ENCODE measurements at regions not wholly inside any gene's neighbourhood (a gene's known extent, or its start where the extent isn't known, plus 50 kb on each side); places are given as distances from the start of the nearest gene placed in this dataset.

- TF ChIP-seq CTCF (IDR thresholded peaks at IDR 0.05; ENCODE audit: insufficient read depth, low read depth, low read length, missing control alignments) = no peak
- no peak overlapping the region for H3K4me3 ChIP-seq (ENCODE audit: low read depth, low read length)
- DNase-seq (ENCODE audit: low read depth) = no peak
Observed at GRCh38 chr1:73811798-73812197, 386.2 kb downstream of the LRRIQ3 start.

GRCh38 chr1:73804935-73805334 lies 393.0 kb downstream of the LRRIQ3 start:
- H3K4me3 ChIP-seq (ENCODE audit: low read depth, low read length) = no peak overlapping the region
- no peak for DNase-seq (ENCODE audit: low read depth)
- no peak for TF ChIP-seq CTCF (IDR thresholded peaks at IDR 0.05; ENCODE audit: insufficient read depth, low read depth, low read length, missing control alignments)

GRCh38 chr1:73803380-73803779 lies 394.6 kb downstream of the LRRIQ3 start:
- DNase-seq (ENCODE audit: low read depth) = no peak
- no peak overlapping the region for H3K4me3 ChIP-seq (ENCODE audit: low read depth, low read length)
- no peak for TF ChIP-seq CTCF (IDR thresholded peaks at IDR 0.05; ENCODE audit: insufficient read depth, low read depth, low read length, missing control alignments)

DNA sequence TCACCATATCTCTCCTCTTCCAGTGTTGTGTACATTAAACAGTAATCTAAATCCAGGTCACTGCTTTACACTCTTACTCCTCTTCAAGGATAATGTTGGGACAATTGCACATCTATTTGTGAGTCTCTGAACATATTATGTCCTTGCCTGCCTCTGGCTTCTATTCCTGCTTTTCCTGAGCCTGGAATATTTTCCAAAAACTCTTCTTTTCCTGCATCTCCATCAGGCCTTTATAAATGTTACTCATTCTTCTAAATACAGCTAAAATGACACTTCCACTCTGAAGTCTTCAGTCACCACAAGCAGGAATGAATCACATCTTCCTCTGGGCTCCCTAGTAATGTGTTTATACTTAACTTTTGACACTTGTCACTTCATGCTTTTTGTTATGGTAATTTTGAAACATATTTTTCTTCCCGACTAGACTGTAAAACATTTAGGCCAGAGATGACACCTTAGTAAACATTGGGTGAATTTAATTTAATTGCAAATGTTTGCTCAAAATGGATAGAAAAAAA lies 396.0 kb downstream of the LRRIQ3 start:
- H3K4me3 ChIP-seq (ENCODE audit: low read depth, low read length) = no peak overlapping the region
- TF ChIP-seq CTCF (IDR thresholded peaks at IDR 0.05; ENCODE audit: insufficient read depth, low read depth, low read length, missing control alignments) = no peak
- no peak for DNase-seq (ENCODE audit: low read depth)

GRCh38 chr1:73800376-73800775 lies 397.6 kb downstream of the LRRIQ3 start:
- DNase-seq (ENCODE audit: low read depth) = no peak
- no peak for TF ChIP-seq CTCF (IDR thresholded peaks at IDR 0.05; ENCODE audit: insufficient read depth, low read depth, low read length, missing control alignments)
- H3K4me3 ChIP-seq (ENCODE audit: low read depth, low read length) = no peak overlapping the region

GRCh38 chr1:73789965-73790364 lies 408.0 kb downstream of the LRRIQ3 start:
- H3K4me3 ChIP-seq (ENCODE audit: low read depth, low read length) = no peak overlapping the region
- DNase-seq (ENCODE audit: low read depth) = no peak
- TF ChIP-seq CTCF (IDR thresholded peaks at IDR 0.05; ENCODE audit: insufficient read depth, low read depth, low read length, missing control alignments) = no peak

DNA sequence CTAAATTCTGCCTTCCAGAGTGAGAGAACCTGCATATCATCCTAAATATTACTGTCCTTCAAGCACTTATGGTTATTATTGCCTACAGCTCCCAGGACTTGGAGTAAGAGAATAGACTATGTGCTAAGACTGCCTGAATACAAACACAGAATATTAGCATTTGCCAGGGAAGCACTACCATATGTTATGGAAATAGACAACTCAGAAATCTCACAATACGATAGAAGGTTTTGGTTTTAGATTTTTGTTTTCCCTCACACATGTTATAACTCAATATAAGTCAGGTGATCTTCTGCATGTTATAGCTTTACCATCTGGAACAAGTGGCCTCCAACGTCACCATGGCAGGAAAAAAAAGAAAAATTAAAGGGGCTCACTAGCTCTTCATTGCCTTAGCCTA lies 413.9 kb downstream of the LRRIQ3 start:
- no peak for DNase-seq (ENCODE audit: low read depth)
- no peak for TF ChIP-seq CTCF (IDR thresholded peaks at IDR 0.05; ENCODE audit: insufficient read depth, low read depth, low read length, missing control alignments)
- H3K4me3 ChIP-seq (ENCODE audit: low read depth, low read length) = no peak overlapping the region
